AG20443 (cell line): ENCODE measurements at regions not wholly inside any gene's neighbourhood (a gene's known extent, or its start where the extent isn't known, plus 50 kb on each side); places are given as distances from the start of the nearest gene placed in this dataset.
"Not testable (repeated sequence)": the region's sequence is repeated elsewhere in the genome, so short reads cannot be mapped to it uniquely, and the experiment has no call there.

Source experiments
- DNase-seq: peaks from one replicate; pipeline ENCODE4 v3.0.0; 2012; ENCODE audit warnings: low spot score, mixed read lengths

GRCh38 chr5:136621743-136622142 lies 256.4 kb upstream of the TRPC7 start:
- DNase-seq, result no peak

- DNase-seq, result no peak
Observed at GRCh38 chr5:136620621-136621020, 255.3 kb upstream of the TRPC7 start.

- no peak for DNase-seq
Observed at GRCh38 chr5:136620016-136620419, 254.7 kb upstream of the TRPC7 start.

GRCh38 chr5:136619556-136619955 lies 254.2 kb upstream of the TRPC7 start:
- no peak for DNase-seq

- DNase-seq, result no peak
Observed at GRCh38 chr5:136615251-136616119, 250.1 kb upstream of the TRPC7 start.

- no peak for DNase-seq
Observed at GRCh38 chr5:136613230-136613629, 247.9 kb upstream of the TRPC7 start.

GRCh38 chr5:136605638-136606037 lies 240.3 kb upstream of the TRPC7 start:
- no peak for DNase-seq

- DNase-seq, result no peak
Observed at GRCh38 chr5:136600306-136600705, 235.0 kb upstream of the TRPC7 start.

GRCh38 chr5:136598802-136599404 lies 233.6 kb upstream of the TRPC7 start:
- DNase-seq, result no peak

- no peak for DNase-seq
Observed at GRCh38 chr5:136594416-136594815, 229.1 kb upstream of the TRPC7 start.

- DNase-seq, result no peak
Observed at GRCh38 chr5:136590581-136590980, 225.2 kb upstream of the TRPC7 start.

- no peak for DNase-seq
Observed at GRCh38 chr5:136586196-136586595, 220.9 kb upstream of the TRPC7 start.

- DNase-seq, result no peak
Observed at GRCh38 chr5:136584474-136584873, 219.1 kb upstream of the TRPC7 start.

- DNase-seq, result no peak
Observed at GRCh38 chr5:136579238-136579637, 213.9 kb upstream of the TRPC7 start.

GRCh38 chr5:136569875-136570274 lies 204.5 kb upstream of the TRPC7 start:
- not testable (repeated sequence) for DNase-seq

GRCh38 chr5:136565457-136565856 lies 200.1 kb upstream of the TRPC7 start:
- DNase-seq, result not testable (repeated sequence)

- not testable (repeated sequence) for DNase-seq
Observed at GRCh38 chr5:136565050-136565449, 199.7 kb upstream of the TRPC7 start.

- DNase-seq, result not testable (repeated sequence)
Observed at GRCh38 chr5:136564431-136564830, 199.1 kb upstream of the TRPC7 start.

GRCh38 chr5:136563489-136563888 lies 198.1 kb upstream of the TRPC7 start:
- DNase-seq, result no peak

- no peak for DNase-seq
Observed at GRCh38 chr5:136560126-136560525, 194.8 kb upstream of the TRPC7 start.

GRCh38 chr5:136559651-136560050 lies 194.3 kb upstream of the TRPC7 start:
- no peak for DNase-seq

GRCh38 chr5:136547096-136547495 lies 181.8 kb upstream of the TRPC7 start:
- DNase-seq, result not testable (repeated sequence)

- DNase-seq, result not testable (repeated sequence)
Observed at GRCh38 chr5:136546441-136546840, 181.1 kb upstream of the TRPC7 start.
